ENCODE measurements at regions not wholly inside any gene's neighbourhood (a gene's known extent, or its start where the extent isn't known, plus 50 kb on each side); places are given as distances from the start of the nearest gene placed in this dataset.

GRCh38 chr7:4603843-4604231, 78.3 kb upstream of the FOXK1 start:
- H4K8ac ChIP-seq (replicated peaks; ENCODE audit: insufficient read length, low read depth, low read length): no peak overlapping the region
- no peak overlapping the region for H3K23ac ChIP-seq (ENCODE audit: insufficient read length, low read depth, low read length)
- H3K4me1 ChIP-seq (ENCODE audit: insufficient read depth, low read length): no peaks in the 10 kb centered on the region
- H2AK5ac ChIP-seq (ENCODE audit: insufficient read length, low read length): no peak overlapping the region
- no peaks in the 10 kb centered on the region for H3K27me3 ChIP-seq (ENCODE audit: insufficient read depth, low read length)
- H3K27ac ChIP-seq (ENCODE audit: insufficient read length, low read depth, low read length): no peak overlapping the region
- Mint-ChIP-seq H3K9me3 (peaks cover 0 to 15% of the 10 kb centered on the region in 2 experiments; a peak in 1 of 5 replicates), H3K4me3 (no peak overlapping the region), H3K4me1 (peaks cover 7 to 16% of the 10 kb centered on the region in 2 experiments), H3K27ac (no peak overlapping the region), H3K36me3 (ENCODE audit: insufficient read depth in 1 of 3, low read depth in 3 of 3) (no peaks in the 10 kb centered on the region), H3K27me3 (ENCODE audit: low read depth) (peaks cover 16% of the 10 kb centered on the region)
- no peak overlapping the region for H2BK20ac ChIP-seq (ENCODE audit: low read depth, low read length, poor library complexity, severe bottlenecking)
- TF ChIP-seq CTCF (conservative IDR thresholded peaks at IDR 0.05): no peak
- H3K9ac ChIP-seq (ENCODE audit: extremely low read depth, insufficient read length, low read length): no peak overlapping the region
- no peak overlapping the region for H2BK120ac ChIP-seq (ENCODE audit: low read depth, low read length, poor library complexity, severe bottlenecking)
- no peak for DNase-seq
- WGBS (ENCODE audit: extremely low coverage, insufficient read length, low lambda C conversion rate): 100% methylated on average over 2 of the region's 8 CpGs
- no peak overlapping the region for H3K14ac ChIP-seq (ENCODE audit: insufficient read depth, low read length)
- no peaks in the 10 kb centered on the region for H3K79me1 ChIP-seq (ENCODE audit: insufficient read depth, low read depth, low read length, poor library complexity, severe bottlenecking)
- no peaks in the 10 kb centered on the region for H3K23me2 ChIP-seq (ENCODE audit: insufficient read length, low read depth, low read length, poor library complexity, severe bottlenecking)
- no peak overlapping the region for H3T11ph ChIP-seq (ENCODE audit: low read length)
- H3K4me2 ChIP-seq (ENCODE audit: insufficient read depth, insufficient read length, low read length): no peak overlapping the region
- H4K91ac ChIP-seq (ENCODE audit: insufficient read length, low read depth, low read length): no peak overlapping the region
- no peak overlapping the region for H2AFZ ChIP-seq (ENCODE audit: low read length)
- no peak overlapping the region for H3K56ac ChIP-seq (ENCODE audit: insufficient read length, low read depth, low read length)
- no peak overlapping the region for H3K18ac ChIP-seq (ENCODE audit: insufficient read length, low read depth, low read length)
- no peak overlapping the region for H2BK12ac ChIP-seq (ENCODE audit: insufficient read length, low read depth, low read length)
- H2BK5ac ChIP-seq (ENCODE audit: insufficient read length, low read length): no peak overlapping the region
- no peaks in the 10 kb centered on the region for H3K79me2 ChIP-seq (ENCODE audit: insufficient read depth, low read length)
- no peaks in the 10 kb centered on the region for H3K9me3 ChIP-seq (ENCODE audit: control insufficient read depth, low read depth, low read length)
- H2BK15ac ChIP-seq (ENCODE audit: low read depth, low read length): no peak overlapping the region
- no peak overlapping the region for H4K5ac ChIP-seq (ENCODE audit: insufficient read length, low read depth, low read length)
- H3K4ac ChIP-seq (ENCODE audit: low read depth, low read length): no peak overlapping the region
- H4K20me1 ChIP-seq (ENCODE audit: control insufficient read depth, insufficient read depth, insufficient read length): no peaks in the 10 kb centered on the region

All from H9 (cell line).